ENCODE measurements at regions not wholly inside any gene's neighbourhood (a gene's known extent, or its start where the extent isn't known, plus 50 kb on each side); places are given as distances from the start of the nearest gene placed in this dataset.

GRCh38 chr13:109646423-109646822 is 140.0 kb downstream of the IRS2 start:
- no peak overlapping the region for H3K4me3 ChIP-seq (ENCODE audit: low read length)
- no peaks in the 10 kb centered on the region for H3K36me3 ChIP-seq (ENCODE audit: control insufficient read depth, insufficient read depth, low read length)
- H3K27me3 ChIP-seq (ENCODE audit: control insufficient read depth, insufficient read depth, low read length) = no peaks in the 10 kb centered on the region
- no peak for DNase-seq
- H3K4me1 ChIP-seq (ENCODE audit: control insufficient read depth, insufficient read depth, low read length) = no peaks in the 10 kb centered on the region
- WGBS (ENCODE audit: insufficient coverage, low lambda C conversion rate) = no CpG with 5 or more reads among the region's 5 CpGs
- no peaks in the 10 kb centered on the region for H3K9me3 ChIP-seq (ENCODE audit: control insufficient read depth, low read depth, low read length)
- no peak overlapping the region for H3K27ac ChIP-seq (ENCODE audit: low read length)

- no peak overlapping the region for H3K27ac ChIP-seq (ENCODE audit: low read length)
- no CpG with 5 or more reads among the region's 6 CpGs for WGBS (ENCODE audit: insufficient coverage, low lambda C conversion rate)
- no peak for DNase-seq
Observed at GRCh38 chr13:109645831-109646230, 140.6 kb downstream of the IRS2 start.

GRCh38 chr13:109644956-109645355 is 141.4 kb downstream of the IRS2 start:
- WGBS (ENCODE audit: insufficient coverage, low lambda C conversion rate) = no CpG with 5 or more reads among the region's 4 CpGs

More at GRCh38 chr13:109645831-109646230, 140.6 kb downstream of the IRS2 start:
- H3K4me3 ChIP-seq (ENCODE audit: low read length) = no peak overlapping the region
- no peaks in the 10 kb centered on the region for H3K36me3 ChIP-seq (ENCODE audit: control insufficient read depth, insufficient read depth, low read length)
- no peaks in the 10 kb centered on the region for H3K4me1 ChIP-seq (ENCODE audit: control insufficient read depth, insufficient read depth, low read length)
- no peaks in the 10 kb centered on the region for H3K9me3 ChIP-seq (ENCODE audit: control insufficient read depth, low read depth, low read length)
- no peaks in the 10 kb centered on the region for H3K27me3 ChIP-seq (ENCODE audit: control insufficient read depth, insufficient read depth, low read length)

GRCh38 chr13:109644069-109644750 is 142.2 kb downstream of the IRS2 start:
- Histone ChIP-seq H3K27ac (ENCODE audit: low read length) (no peak overlapping the region), H3K4me3 (ENCODE audit: low read length) (no peak overlapping the region), H3K4me1 (ENCODE audit: control insufficient read depth, insufficient read depth, low read length) (no peaks in the 10 kb centered on the region), H3K27me3 (ENCODE audit: control insufficient read depth, insufficient read depth, low read length) (no peaks in the 10 kb centered on the region), H3K36me3 (ENCODE audit: control insufficient read depth, insufficient read depth, low read length) (no peaks in the 10 kb centered on the region), H3K9me3 (ENCODE audit: control insufficient read depth, low read depth, low read length) (peaks cover 7% of the 10 kb centered on the region)
- no CpG with 5 or more reads among the region's 4 CpGs for WGBS (ENCODE audit: insufficient coverage, low lambda C conversion rate)
- no peak for DNase-seq

More at GRCh38 chr13:109644956-109645355, 141.4 kb downstream of the IRS2 start:
- peaks cover 7% of the 10 kb centered on the region for H3K9me3 ChIP-seq (ENCODE audit: control insufficient read depth, low read depth, low read length)
- no peak overlapping the region for H3K27ac ChIP-seq (ENCODE audit: low read length)
- no peak overlapping the region for H3K4me3 ChIP-seq (ENCODE audit: low read length)
- no peak for DNase-seq
- H3K36me3 ChIP-seq (ENCODE audit: control insufficient read depth, insufficient read depth, low read length) = no peaks in the 10 kb centered on the region
- H3K27me3 ChIP-seq (ENCODE audit: control insufficient read depth, insufficient read depth, low read length) = no peaks in the 10 kb centered on the region
- H3K4me1 ChIP-seq (ENCODE audit: control insufficient read depth, insufficient read depth, low read length) = no peaks in the 10 kb centered on the region

GRCh38 chr13:109642358-109642757 is 144.0 kb downstream of the IRS2 start:
- Histone ChIP-seq H3K27me3 (ENCODE audit: control insufficient read depth, insufficient read depth, low read length) (no peaks in the 10 kb centered on the region), H3K4me1 (ENCODE audit: control insufficient read depth, insufficient read depth, low read length) (no peaks in the 10 kb centered on the region), H3K4me3 (ENCODE audit: low read length) (no peak overlapping the region), H3K9me3 (ENCODE audit: control insufficient read depth, low read depth, low read length) (peaks cover 7% of the 10 kb centered on the region), H3K36me3 (ENCODE audit: control insufficient read depth, insufficient read depth, low read length) (no peaks in the 10 kb centered on the region), H3K27ac (ENCODE audit: low read length) (no peak overlapping the region)
- no CpG with 5 or more reads among the region's 8 CpGs for WGBS (ENCODE audit: insufficient coverage, low lambda C conversion rate)
- no peak for DNase-seq

GRCh38 chr13:109636736-109637135 is 149.6 kb downstream of the IRS2 start:
- H3K4me1 ChIP-seq (ENCODE audit: control insufficient read depth, insufficient read depth, low read length) = no peaks in the 10 kb centered on the region
- no peak for DNase-seq
- H3K36me3 ChIP-seq (ENCODE audit: control insufficient read depth, insufficient read depth, low read length) = no peaks in the 10 kb centered on the region
- no peak overlapping the region for H3K27ac ChIP-seq (ENCODE audit: low read length)
- no peaks in the 10 kb centered on the region for H3K27me3 ChIP-seq (ENCODE audit: control insufficient read depth, insufficient read depth, low read length)
- no peak overlapping the region for H3K4me3 ChIP-seq (ENCODE audit: low read length)
- H3K9me3 ChIP-seq (ENCODE audit: control insufficient read depth, low read depth, low read length) = peaks cover 7% of the 10 kb centered on the region
- WGBS (ENCODE audit: insufficient coverage, low lambda C conversion rate) = 100% methylated on average over 3 of the region's 3 CpGs

GRCh38 chr13:109631069-109631468 is 155.3 kb downstream of the IRS2 start:
- Histone ChIP-seq H3K4me1 (ENCODE audit: control insufficient read depth, insufficient read depth, low read length) (peaks cover 2% of the 10 kb centered on the region), H3K4me3 (ENCODE audit: low read length) (no peak overlapping the region), H3K36me3 (ENCODE audit: control insufficient read depth, insufficient read depth, low read length) (no peaks in the 10 kb centered on the region), H3K9me3 (ENCODE audit: control insufficient read depth, low read depth, low read length) (no peaks in the 10 kb centered on the region), H3K27me3 (ENCODE audit: control insufficient read depth, insufficient read depth, low read length) (no peaks in the 10 kb centered on the region), H3K27ac (ENCODE audit: low read length) (no peak overlapping the region)
- DNase-seq = no peak
- WGBS (ENCODE audit: insufficient coverage, low lambda C conversion rate) = 100% methylated on average over 1 of the region's 5 CpGs

GRCh38 chr13:109630271-109630670 is 156.1 kb downstream of the IRS2 start:
- H3K27me3 ChIP-seq (ENCODE audit: control insufficient read depth, insufficient read depth, low read length) = no peaks in the 10 kb centered on the region

GRCh38 chr13:109629737-109630136 is 156.6 kb downstream of the IRS2 start:
- no peak overlapping the region for H3K27ac ChIP-seq (ENCODE audit: low read length)
- DNase-seq = no peak
- H3K4me3 ChIP-seq (ENCODE audit: low read length) = no peak overlapping the region
- WGBS (ENCODE audit: insufficient coverage, low lambda C conversion rate) = 80% methylated on average over 1 of the region's 3 CpGs
- no peaks in the 10 kb centered on the region for H3K36me3 ChIP-seq (ENCODE audit: control insufficient read depth, insufficient read depth, low read length)
- H3K4me1 ChIP-seq (ENCODE audit: control insufficient read depth, insufficient read depth, low read length) = peaks cover 2% of the 10 kb centered on the region
- no peaks in the 10 kb centered on the region for H3K27me3 ChIP-seq (ENCODE audit: control insufficient read depth, insufficient read depth, low read length)
- H3K9me3 ChIP-seq (ENCODE audit: control insufficient read depth, low read depth, low read length) = no peaks in the 10 kb centered on the region

More at GRCh38 chr13:109630271-109630670, 156.1 kb downstream of the IRS2 start:
- Histone ChIP-seq H3K4me1 (ENCODE audit: control insufficient read depth, insufficient read depth, low read length) (peaks cover 2% of the 10 kb centered on the region), H3K36me3 (ENCODE audit: control insufficient read depth, insufficient read depth, low read length) (no peaks in the 10 kb centered on the region), H3K9me3 (ENCODE audit: control insufficient read depth, low read depth, low read length) (no peaks in the 10 kb centered on the region), H3K4me3 (ENCODE audit: low read length) (no peak overlapping the region), H3K27ac (ENCODE audit: low read length) (no peak overlapping the region)
- whole genome bisulfite sequencing (ENCODE audit: insufficient coverage, low lambda C conversion rate) = 90% methylated on average over 1 of the region's 6 CpGs
- DNase-seq = no peak

GRCh38 chr13:109628251-109628699 is 158.1 kb downstream of the IRS2 start:
- Histone ChIP-seq H3K9me3 (ENCODE audit: control insufficient read depth, low read depth, low read length) (no peaks in the 10 kb centered on the region), H3K27ac (ENCODE audit: low read length) (no peak overlapping the region)
- WGBS (ENCODE audit: insufficient coverage, low lambda C conversion rate) = no CpG with 5 or more reads among the region's 2 CpGs

GRCh38 chr13:109627649-109628048 is 158.7 kb downstream of the IRS2 start:
- no peaks in the 10 kb centered on the region for H3K9me3 ChIP-seq (ENCODE audit: control insufficient read depth, low read depth, low read length)
- H3K27ac ChIP-seq (ENCODE audit: low read length) = no peak overlapping the region
- H3K4me1 ChIP-seq (ENCODE audit: control insufficient read depth, insufficient read depth, low read length) = peaks cover 2% of the 10 kb centered on the region
- H3K36me3 ChIP-seq (ENCODE audit: control insufficient read depth, insufficient read depth, low read length) = no peaks in the 10 kb centered on the region
- H3K27me3 ChIP-seq (ENCODE audit: control insufficient read depth, insufficient read depth, low read length) = no peaks in the 10 kb centered on the region
- no peak overlapping the region for H3K4me3 ChIP-seq (ENCODE audit: low read length)
- DNase-seq = no peak
- no CpG with 5 or more reads among the region's 2 CpGs for WGBS (ENCODE audit: insufficient coverage, low lambda C conversion rate)

More at GRCh38 chr13:109628251-109628699, 158.1 kb downstream of the IRS2 start:
- Histone ChIP-seq H3K4me1 (ENCODE audit: control insufficient read depth, insufficient read depth, low read length) (peaks cover 2% of the 10 kb centered on the region), H3K36me3 (ENCODE audit: control insufficient read depth, insufficient read depth, low read length) (no peaks in the 10 kb centered on the region), H3K27me3 (ENCODE audit: control insufficient read depth, insufficient read depth, low read length) (no peaks in the 10 kb centered on the region), H3K4me3 (ENCODE audit: low read length) (no peak overlapping the region)
- DNase-seq = no peak
